PC-9 (cell line): ENCODE measurements at regions not wholly inside any gene's neighbourhood (a gene's known extent, or its start where the extent isn't known, plus 50 kb on each side); places are given as distances from the start of the nearest gene placed in this dataset.

Source experiments
- CTCF ChIP-seq: fragments of 200-600 bp; sonication (generic); conservative IDR thresholded peaks from 2 replicates; pipeline ENCODE4 v1.6.1; 2017; ENCODE audit warnings: mixed run types, antibody characterized with exemption, mild to moderate bottlenecking, moderate library complexity
- EZH2 ChIP-seq: fragments of 200-600 bp; sonication (generic); IDR thresholded peaks from 2 replicates; pipeline ENCODE4 v1.8.0; 2017; ENCODE audit warnings: antibody characterized with exemption, low read depth

- TF ChIP-seq CTCF (no peak), EZH2 (no peak)
Measured at GRCh38 chr3:181442066-181442465, 269.7 kb upstream of the SOX2 start.
